Lung (tissue), 11 donors: ENCODE measurements at regions not wholly inside any gene's neighbourhood (a gene's known extent, or its start where the extent isn't known, plus 50 kb on each side); places are given as distances from the start of the nearest gene placed in this dataset.

Experiments used
- ATAC-seq: fragments of 200-7000 bp; cut with Tn5 transposase; one replicate; pipeline ENCODE4 v1.9.1; 2020; ENCODE audit warnings: moderate number of reproducible peaks; ENCODE audit not compliant: insufficient read depth, low FRiP score
- DNase-seq, 3 donors: peaks; one replicate each; pipeline ENCODE4 v3.0.0-alpha.2; 2013 to 2017
- H3K27ac ChIP-seq, 2 donors: one replicate each; pipeline ENCODE4 v1.5.1; 2013; ENCODE audit warnings: mild to moderate bottlenecking in 2 of 2, moderate library complexity in 2 of 2, control low read depth in 1 of 2, inconsistent platforms in 1 of 2, low read depth in 1 of 2, low read length in 1 of 2
- H3K27me3 ChIP-seq, 3 donors: one replicate each; pipeline ENCODE4 v1.5.1; 2013; ENCODE audit warnings: low read length in 2 of 3; ENCODE audit not compliant: control insufficient read depth in 3 of 3, insufficient read depth in 3 of 3
- H3K36me3 ChIP-seq, 4 donors: one replicate each; pipeline ENCODE4 v1.5.1; 2013; ENCODE audit warnings: low read length in 4 of 4, mild to moderate bottlenecking in 1 of 4, moderate library complexity in 1 of 4; ENCODE audit not compliant: control insufficient read depth in 4 of 4, insufficient read depth in 4 of 4
- H3K4me1 ChIP-seq, 5 donors: one replicate each; pipeline ENCODE4 v1.5.1; 2013; ENCODE audit warnings: low read length in 5 of 5, mild to moderate bottlenecking in 2 of 5, moderate library complexity in 1 of 5; ENCODE audit not compliant: control insufficient read depth in 5 of 5, insufficient read depth in 5 of 5
- H3K4me3 ChIP-seq: one replicate; pipeline ENCODE4 v1.5.1; 2013; ENCODE audit warnings: mild to moderate bottlenecking, control low read depth, moderate library complexity
- H3K9ac ChIP-seq, 2 donors: one replicate each; pipeline ENCODE4 v1.5.1; 2013; ENCODE audit warnings: low read length in 2 of 2, control low read depth in 1 of 2; ENCODE audit not compliant: insufficient read depth in 1 of 2
- H3K9me3 ChIP-seq, 4 donors: one replicate each; pipeline ENCODE4 v1.5.1; 2013; ENCODE audit warnings: low read length in 3 of 4, mild to moderate bottlenecking in 1 of 4, moderate library complexity in 1 of 4; ENCODE audit not compliant: control insufficient read depth in 4 of 4, insufficient read depth in 3 of 4
- WGBS, 2 donors: extraction: QIAGEN DNeasy Blood & Tissue Kit; methylation state at CpG; one replicate each; pipeline ENCODE4 v1.1.7; 2013; 5-methylcytosine and 5-hydroxymethylcytosine counted together
- TF ChIP-seq, protein P1 (sequence below): IDR thresholded peaks from 2 replicates; pipeline ENCODE4 v1.5.1; 2012; ENCODE audit warnings: mild to moderate bottlenecking; ENCODE audit errors: control extremely low read depth, extremely low read depth
- donor health status: control.
- donor health status: control.
- donor health status: Bipolar disorder and iron deficiency.
- donor health status: healthy.
- donor health status: DM: yes; HTN: yes; CAD: no.

GRCh38 chr9:78436873-78437272, 139.9 kb downstream of the PSAT1 start:
- H3K27me3 ChIP-seq = peaks cover 0 to 19% (median 11%) of the 10 kb centered on the region in 3 donors
- no peaks in the 10 kb centered on the region for H3K9me3 ChIP-seq
- peaks cover 0 to 9% (median 0%) of the 10 kb centered on the region in 5 donors for H3K4me1 ChIP-seq
- TF ChIP-seq, protein P1, sequence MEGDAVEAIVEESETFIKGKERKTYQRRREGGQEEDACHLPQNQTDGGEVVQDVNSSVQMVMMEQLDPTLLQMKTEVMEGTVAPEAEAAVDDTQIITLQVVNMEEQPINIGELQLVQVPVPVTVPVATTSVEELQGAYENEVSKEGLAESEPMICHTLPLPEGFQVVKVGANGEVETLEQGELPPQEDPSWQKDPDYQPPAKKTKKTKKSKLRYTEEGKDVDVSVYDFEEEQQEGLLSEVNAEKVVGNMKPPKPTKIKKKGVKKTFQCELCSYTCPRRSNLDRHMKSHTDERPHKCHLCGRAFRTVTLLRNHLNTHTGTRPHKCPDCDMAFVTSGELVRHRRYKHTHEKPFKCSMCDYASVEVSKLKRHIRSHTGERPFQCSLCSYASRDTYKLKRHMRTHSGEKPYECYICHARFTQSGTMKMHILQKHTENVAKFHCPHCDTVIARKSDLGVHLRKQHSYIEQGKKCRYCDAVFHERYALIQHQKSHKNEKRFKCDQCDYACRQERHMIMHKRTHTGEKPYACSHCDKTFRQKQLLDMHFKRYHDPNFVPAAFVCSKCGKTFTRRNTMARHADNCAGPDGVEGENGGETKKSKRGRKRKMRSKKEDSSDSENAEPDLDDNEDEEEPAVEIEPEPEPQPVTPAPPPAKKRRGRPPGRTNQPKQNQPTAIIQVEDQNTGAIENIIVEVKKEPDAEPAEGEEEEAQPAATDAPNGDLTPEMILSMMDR = no peak
- DNase-seq = no peak
- H3K36me3 ChIP-seq = no peaks in the 10 kb centered on the region
- 73 to 78% methylated on average over 2 of the region's 2 CpGs for WGBS, 2 donors
- H3K27ac ChIP-seq = no peak overlapping the region
- no peak overlapping the region for H3K4me3 ChIP-seq
- ATAC-seq = no peak
- H3K9ac ChIP-seq = no peak overlapping the region

DNA sequence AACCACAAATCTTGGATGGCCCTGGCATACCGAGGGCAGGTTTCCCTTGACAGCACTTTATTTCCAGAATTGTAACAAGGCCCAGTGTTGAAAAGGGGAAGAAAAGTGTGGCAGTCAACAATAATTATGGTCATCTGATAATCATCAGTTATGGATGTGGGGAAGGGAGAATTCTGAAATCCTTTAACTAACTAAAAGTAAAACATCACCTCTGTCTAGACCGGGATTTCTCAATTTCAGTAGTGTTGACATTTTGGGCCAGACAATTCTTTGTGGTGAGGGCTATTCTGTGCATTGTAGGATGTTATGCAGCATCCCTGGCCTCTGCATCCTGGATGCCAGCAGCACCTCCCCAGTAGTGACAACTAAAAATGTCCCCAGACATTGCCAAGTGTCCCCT, 140.4 kb downstream of the PSAT1 start:
- H3K9ac ChIP-seq = no peak overlapping the region
- TF ChIP-seq, protein P1 = no peak
- 60 to 71% methylated on average over 2 of the region's 2 CpGs for WGBS, 2 donors
- no peaks in the 10 kb centered on the region for H3K36me3 ChIP-seq
- H3K27me3 ChIP-seq = peaks cover 0 to 19% (median 11%) of the 10 kb centered on the region in 3 donors
- H3K4me3 ChIP-seq = no peak overlapping the region
- H3K27ac ChIP-seq = no peak overlapping the region
- no peaks in the 10 kb centered on the region for H3K9me3 ChIP-seq
- ATAC-seq (no peak), DNase-seq (no peak)
- peaks cover 0 to 9% (median 0%) of the 10 kb centered on the region in 5 donors for H3K4me1 ChIP-seq

- Histone ChIP-seq H3K27ac (no peak overlapping the region), H3K4me3 (no peak overlapping the region), H3K9me3 (no peaks in the 10 kb centered on the region), H3K27me3 (peaks cover 0 to 19% (median 11%) of the 10 kb centered on the region in 3 donors), H3K9ac (no peak overlapping the region), H3K4me1 (peaks cover 0 to 9% (median 0%) of the 10 kb centered on the region in 5 donors), H3K36me3 (no peaks in the 10 kb centered on the region)
- no peak for DNase-seq
- WGBS, 2 donors = 90 to 93% methylated on average over 7 of the region's 7 CpGs
- TF ChIP-seq, protein P1 = no peak
- ATAC-seq = no peak
These were observed 140.9 kb downstream of the PSAT1 start for GRCh38 chr9:78437806-78438205.

- no peak for DNase-seq
- no peak overlapping the region for H3K4me3 ChIP-seq
- H3K36me3 ChIP-seq = no peaks in the 10 kb centered on the region
- H3K9ac ChIP-seq = no peak overlapping the region
- H3K4me1 ChIP-seq = peaks cover 0 to 9% (median 0%) of the 10 kb centered on the region in 5 donors
- no peak overlapping the region for H3K27ac ChIP-seq
- H3K9me3 ChIP-seq = no peaks in the 10 kb centered on the region
- WGBS, 2 donors = 66 to 82% methylated on average over 6 of the region's 6 CpGs
- TF ChIP-seq, protein P1 = no peak
- peaks cover 0 to 19% (median 11%) of the 10 kb centered on the region in 3 donors for H3K27me3 ChIP-seq
- no peak for ATAC-seq
These were observed 141.3 kb downstream of the PSAT1 start for GRCh38 chr9:78438211-78438610.
